ENCODE measurements at regions not wholly inside any gene's neighbourhood (a gene's known extent, or its start where the extent isn't known, plus 50 kb on each side); places are given as distances from the start of the nearest gene placed in this dataset.

DNA sequence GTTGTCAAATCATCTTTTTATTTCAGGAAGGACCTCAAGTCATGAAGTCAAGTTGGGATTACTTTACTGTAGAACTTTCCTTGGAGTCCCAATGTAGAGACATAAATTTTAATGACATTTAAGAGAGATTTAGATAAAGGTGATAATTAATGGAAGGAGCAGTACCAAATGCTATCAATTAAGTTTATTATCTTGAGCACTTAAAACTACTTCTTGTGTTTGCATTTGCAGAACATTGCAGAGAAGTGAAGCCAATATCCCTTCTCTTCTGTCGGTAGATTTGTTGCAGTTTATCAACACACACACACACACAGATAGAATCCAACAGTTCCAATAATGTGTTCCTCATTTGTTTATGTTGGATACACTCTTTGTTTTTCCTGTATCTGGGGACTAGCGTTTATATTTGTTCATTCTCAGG, 570.7 kb downstream of the EPHA4 start:
- intact Hi-C loops (cut with DNase I): no loop called here
- Histone ChIP-seq H3K4me1 (no peaks in the 10 kb centered on the region), H3K27ac (no peak overlapping the region), H3K4me3 (no peak overlapping the region), H3K9me3 (no peaks in the 10 kb centered on the region), H3K27me3 (no peaks in the 10 kb centered on the region), H3K36me3 (replicated peaks in 1 of 2; ENCODE audit: insufficient read depth in 1 of 2, low read depth in 2 of 2) (no peaks in the 10 kb centered on the region)
- no peak for DNase-seq
- no peak for TF ChIP-seq POLR2A (IDR thresholded peaks at IDR 0.05)
- TF ChIP-seq, protein P1, sequence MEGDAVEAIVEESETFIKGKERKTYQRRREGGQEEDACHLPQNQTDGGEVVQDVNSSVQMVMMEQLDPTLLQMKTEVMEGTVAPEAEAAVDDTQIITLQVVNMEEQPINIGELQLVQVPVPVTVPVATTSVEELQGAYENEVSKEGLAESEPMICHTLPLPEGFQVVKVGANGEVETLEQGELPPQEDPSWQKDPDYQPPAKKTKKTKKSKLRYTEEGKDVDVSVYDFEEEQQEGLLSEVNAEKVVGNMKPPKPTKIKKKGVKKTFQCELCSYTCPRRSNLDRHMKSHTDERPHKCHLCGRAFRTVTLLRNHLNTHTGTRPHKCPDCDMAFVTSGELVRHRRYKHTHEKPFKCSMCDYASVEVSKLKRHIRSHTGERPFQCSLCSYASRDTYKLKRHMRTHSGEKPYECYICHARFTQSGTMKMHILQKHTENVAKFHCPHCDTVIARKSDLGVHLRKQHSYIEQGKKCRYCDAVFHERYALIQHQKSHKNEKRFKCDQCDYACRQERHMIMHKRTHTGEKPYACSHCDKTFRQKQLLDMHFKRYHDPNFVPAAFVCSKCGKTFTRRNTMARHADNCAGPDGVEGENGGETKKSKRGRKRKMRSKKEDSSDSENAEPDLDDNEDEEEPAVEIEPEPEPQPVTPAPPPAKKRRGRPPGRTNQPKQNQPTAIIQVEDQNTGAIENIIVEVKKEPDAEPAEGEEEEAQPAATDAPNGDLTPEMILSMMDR (IDR thresholded peaks at IDR 0.05): no peak
- 18 to 26% methylated on average over 2 of the region's 2 CpGs for WGBS, 2 donors
- ATAC-seq: no peak

DNA sequence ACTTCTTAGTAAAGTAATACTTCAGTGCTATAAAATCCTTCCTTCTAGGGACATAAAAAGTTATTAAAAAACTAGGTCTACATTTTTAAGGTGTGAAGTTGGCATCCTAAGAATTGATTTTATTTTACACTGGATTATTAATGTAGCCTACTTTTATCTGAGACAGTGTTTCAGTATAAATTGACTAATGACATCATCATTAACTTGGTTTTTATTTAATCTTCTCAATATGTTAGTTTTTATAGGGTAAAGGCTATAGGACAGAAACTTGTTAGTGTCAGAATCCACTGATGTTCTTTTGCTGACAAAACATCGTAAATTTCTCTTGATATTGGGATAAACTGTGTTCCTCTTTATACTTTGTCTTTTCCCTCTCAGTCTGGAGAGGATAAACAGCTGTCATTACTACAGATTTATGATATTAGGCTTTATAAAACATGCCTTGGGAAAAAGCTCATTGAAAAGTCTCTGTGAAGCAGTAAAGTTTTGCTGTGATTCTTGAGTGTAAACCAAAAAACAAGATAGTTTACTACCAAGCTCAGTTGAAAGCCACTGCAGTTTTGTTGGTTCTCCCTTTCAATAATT, 569.9 kb downstream of the EPHA4 start:
- ATAC-seq (no peak), DNase-seq (no peak)
- no peak for TF ChIP-seq POLR2A (IDR thresholded peaks at IDR 0.05)
- TF ChIP-seq, protein P1 (IDR thresholded peaks at IDR 0.05): no peak
- no peaks in the 10 kb centered on the region for H3K4me1 ChIP-seq
- no peak overlapping the region for H3K4me3 ChIP-seq
- no peaks in the 10 kb centered on the region for H3K9me3 ChIP-seq
- H3K27ac ChIP-seq: no peak overlapping the region
- WGBS, 2 donors: 0% methylated on average over 1 of the region's 1 CpG
- intact Hi-C loops (cut with DNase I): no loop called here
- H3K27me3 ChIP-seq: no peaks in the 10 kb centered on the region
- H3K36me3 ChIP-seq (replicated peaks in 1 of 2; ENCODE audit: insufficient read depth in 1 of 2, low read depth in 2 of 2): no peaks in the 10 kb centered on the region

DNA sequence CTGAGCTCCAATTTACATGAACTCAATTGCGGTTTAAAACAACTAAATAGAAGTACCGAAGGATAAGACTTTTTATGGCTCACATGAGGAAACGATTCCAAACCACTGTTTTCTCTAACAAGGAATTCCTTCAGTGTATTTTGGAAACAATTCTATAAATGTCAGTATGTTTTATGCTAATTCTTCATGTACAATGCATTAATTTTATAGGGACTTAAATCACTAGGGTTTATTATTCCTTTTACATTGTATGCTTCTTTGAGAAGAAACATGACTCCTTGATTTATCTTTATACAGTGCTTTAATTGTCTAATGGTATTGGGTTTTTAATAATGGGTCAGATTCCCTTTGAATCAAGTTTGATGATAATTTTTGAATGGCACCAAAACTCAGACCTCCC, 566.8 kb downstream of the EPHA4 start:
- intact Hi-C loops (cut with DNase I): no loop called here
- 84 to 86% methylated on average over 3 of the region's 3 CpGs for WGBS, 2 donors
- Histone ChIP-seq H3K4me3 (no peak overlapping the region), H3K36me3 (replicated peaks in 1 of 2; ENCODE audit: insufficient read depth in 1 of 2, low read depth in 2 of 2) (no peaks in the 10 kb centered on the region), H3K4me1 (no peaks in the 10 kb centered on the region), H3K27ac (no peak overlapping the region), H3K27me3 (no peaks in the 10 kb centered on the region), H3K9me3 (no peaks in the 10 kb centered on the region)
- TF ChIP-seq POLR2A (IDR thresholded peaks at IDR 0.05): no peak
- TF ChIP-seq, protein P1 (IDR thresholded peaks at IDR 0.05): no peak
- DNase-seq (no peak), ATAC-seq (no peak)

DNA sequence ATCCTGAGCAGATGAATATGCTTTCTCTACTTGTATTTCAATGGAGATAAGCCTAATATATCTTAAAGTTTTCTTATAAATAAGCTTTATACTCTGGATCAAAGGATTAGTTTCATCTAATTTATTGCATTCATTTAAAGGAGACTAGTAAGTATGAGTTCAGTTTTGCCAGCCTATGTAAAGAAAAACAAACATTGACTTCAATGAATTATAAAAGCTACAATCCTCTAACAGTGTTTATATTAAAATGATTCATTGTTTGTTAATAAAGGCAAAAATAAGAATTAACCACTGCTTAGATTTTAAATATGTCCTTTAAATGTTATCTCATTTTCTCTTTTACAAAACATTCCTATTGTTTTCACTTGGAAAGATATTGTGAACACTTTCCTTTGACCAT, 566.0 kb downstream of the EPHA4 start:
- H3K9me3 ChIP-seq: no peaks in the 10 kb centered on the region
- intact Hi-C loops (cut with DNase I): no loop called here
- no peak overlapping the region for H3K27ac ChIP-seq

DNA sequence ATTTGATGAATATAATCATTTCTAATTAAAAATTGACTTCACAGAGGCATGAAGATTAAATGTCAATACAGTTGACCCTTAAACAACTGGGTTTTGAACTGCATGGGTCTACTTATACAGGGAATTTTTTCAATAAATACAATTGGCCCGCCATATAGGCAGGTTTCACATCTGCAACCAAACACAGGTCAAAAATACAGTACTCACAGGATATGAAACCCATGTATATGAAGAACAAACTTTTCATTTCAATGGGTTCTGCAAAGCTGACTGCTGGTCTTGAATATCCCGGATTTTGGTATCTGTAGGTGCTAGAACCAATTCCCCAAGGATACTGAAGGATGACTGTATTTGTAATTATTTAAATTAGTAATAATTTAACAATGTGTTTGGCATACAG, 555.6 kb downstream of the EPHA4 start:
- TF ChIP-seq, protein P1 (IDR thresholded peaks at IDR 0.05): no peak
- TF ChIP-seq POLR2A (IDR thresholded peaks at IDR 0.05): no peak

More for the DNA sequence above, 566.0 kb downstream of the EPHA4 start:
- H3K4me3 ChIP-seq: no peak overlapping the region
- no peaks in the 10 kb centered on the region for H3K4me1 ChIP-seq
- ATAC-seq (no peak), DNase-seq (no peak)
- H3K27me3 ChIP-seq: no peaks in the 10 kb centered on the region
- TF ChIP-seq, protein P1 (IDR thresholded peaks at IDR 0.05): no peak
- TF ChIP-seq POLR2A (IDR thresholded peaks at IDR 0.05): no peak
- no peaks in the 10 kb centered on the region for H3K36me3 ChIP-seq (replicated peaks in 1 of 2; ENCODE audit: insufficient read depth in 1 of 2, low read depth in 2 of 2)

More for the DNA sequence above, 555.6 kb downstream of the EPHA4 start:
- H3K4me3 ChIP-seq: no peak overlapping the region
- H3K36me3 ChIP-seq (replicated peaks in 1 of 2; ENCODE audit: insufficient read depth in 1 of 2, low read depth in 2 of 2): no peaks in the 10 kb centered on the region
- no peaks in the 10 kb centered on the region for H3K9me3 ChIP-seq
- intact Hi-C loops (cut with DNase I): no loop called here
- DNase-seq (no peak), ATAC-seq (no peak)
- WGBS, 2 donors: 70 to 76% methylated on average over 2 of the region's 2 CpGs
- no peaks in the 10 kb centered on the region for H3K4me1 ChIP-seq
- H3K27me3 ChIP-seq: no peaks in the 10 kb centered on the region
- no peak overlapping the region for H3K27ac ChIP-seq

All from body of pancreas (tissue), 4 donors.